ENCODE measurements at regions not wholly inside any gene's neighbourhood (a gene's known extent, or its start where the extent isn't known, plus 50 kb on each side); places are given as distances from the start of the nearest gene placed in this dataset.

GRCh38 chr7:51702673-51703072, 386.1 kb upstream of the COBL start:
- no peaks in the 10 kb centered on the region for H3K36me3 Mint-ChIP-seq
- no peak overlapping the region for H3K27ac Mint-ChIP-seq
- peaks cover 9% of the 10 kb centered on the region for H3K9me3 Mint-ChIP-seq
- ATAC-seq, result no peak
- H3K4me3 Mint-ChIP-seq, result no peak overlapping the region
- no peaks in the 10 kb centered on the region for H3K4me1 Mint-ChIP-seq
- no peaks in the 10 kb centered on the region for H3K27me3 Mint-ChIP-seq

- Mint-ChIP-seq H3K4me1 (no peaks in the 10 kb centered on the region), H3K9me3 (peaks cover 9% of the 10 kb centered on the region), H3K36me3 (no peaks in the 10 kb centered on the region), H3K27ac (no peak overlapping the region), H3K27me3 (no peaks in the 10 kb centered on the region), H3K4me3 (no peak overlapping the region)
- ATAC-seq, result no peak
Measured at GRCh38 chr7:51701935-51702334, 385.3 kb upstream of the COBL start.

- Mint-ChIP-seq H3K4me1 (no peaks in the 10 kb centered on the region), H3K27me3 (no peaks in the 10 kb centered on the region), H3K36me3 (no peaks in the 10 kb centered on the region), H3K4me3 (no peak overlapping the region), H3K9me3 (peaks cover 5% of the 10 kb centered on the region), H3K27ac (no peak overlapping the region)
- no peak for ATAC-seq
Measured at GRCh38 chr7:51700593-51701215, 384.1 kb upstream of the COBL start.

GRCh38 chr7:51693258-51693657, 376.6 kb upstream of the COBL start:
- Mint-ChIP-seq H3K9me3 (peaks cover 10% of the 10 kb centered on the region), H3K36me3 (no peaks in the 10 kb centered on the region), H3K27ac (no peak overlapping the region), H3K4me1 (no peaks in the 10 kb centered on the region), H3K4me3 (no peak overlapping the region), H3K27me3 (no peaks in the 10 kb centered on the region)
- ATAC-seq, result no peak

GRCh38 chr7:51689547-51689946, 372.9 kb upstream of the COBL start:
- H3K4me1 Mint-ChIP-seq, result no peaks in the 10 kb centered on the region
- peaks cover 18% of the 10 kb centered on the region for H3K9me3 Mint-ChIP-seq
- H3K27me3 Mint-ChIP-seq, result no peaks in the 10 kb centered on the region
- ATAC-seq, result no peak
- H3K27ac Mint-ChIP-seq, result no peak overlapping the region
- H3K4me3 Mint-ChIP-seq, result no peak overlapping the region
- no peaks in the 10 kb centered on the region for H3K36me3 Mint-ChIP-seq

- no peaks in the 10 kb centered on the region for H3K36me3 Mint-ChIP-seq
- H3K9me3 Mint-ChIP-seq, result peaks cover 15% of the 10 kb centered on the region
- ATAC-seq, result no peak
- no peaks in the 10 kb centered on the region for H3K27me3 Mint-ChIP-seq
- H3K4me1 Mint-ChIP-seq, result no peaks in the 10 kb centered on the region
- no peak overlapping the region for H3K4me3 Mint-ChIP-seq
- no peak overlapping the region for H3K27ac Mint-ChIP-seq
Measured at GRCh38 chr7:51685794-51686193, 369.2 kb upstream of the COBL start.

GRCh38 chr7:51680594-51681399, 364.2 kb upstream of the COBL start:
- Mint-ChIP-seq H3K4me3 (no peak overlapping the region), H3K27ac (no peak overlapping the region), H3K36me3 (no peaks in the 10 kb centered on the region), H3K4me1 (no peaks in the 10 kb centered on the region), H3K9me3 (peaks cover 19% of the 10 kb centered on the region), H3K27me3 (no peaks in the 10 kb centered on the region)
- ATAC-seq, result no peak

- Mint-ChIP-seq H3K9me3 (peaks cover 19% of the 10 kb centered on the region), H3K4me1 (no peaks in the 10 kb centered on the region)
- ATAC-seq, result no peak
Measured at GRCh38 chr7:51679358-51679757, 362.7 kb upstream of the COBL start.

GRCh38 chr7:51666751-51667150, 350.1 kb upstream of the COBL start:
- no peak for ATAC-seq
- Mint-ChIP-seq H3K36me3 (no peaks in the 10 kb centered on the region), H3K4me3 (no peak overlapping the region), H3K4me1 (no peaks in the 10 kb centered on the region), H3K27me3 (no peaks in the 10 kb centered on the region), H3K27ac (no peak overlapping the region), H3K9me3 (peaks cover 4% of the 10 kb centered on the region)

More at GRCh38 chr7:51679358-51679757, 362.7 kb upstream of the COBL start:
- Mint-ChIP-seq H3K36me3 (no peaks in the 10 kb centered on the region), H3K4me3 (no peak overlapping the region), H3K27ac (no peak overlapping the region), H3K27me3 (no peaks in the 10 kb centered on the region)

- Mint-ChIP-seq H3K4me1 (no peaks in the 10 kb centered on the region), H3K9me3 (peaks cover 2% of the 10 kb centered on the region), H3K36me3 (no peaks in the 10 kb centered on the region), H3K27me3 (no peaks in the 10 kb centered on the region), H3K4me3 (no peak overlapping the region), H3K27ac (no peak overlapping the region)
- no peak for ATAC-seq
Measured at GRCh38 chr7:51666266-51666665, 349.7 kb upstream of the COBL start.

- no peaks in the 10 kb centered on the region for H3K36me3 Mint-ChIP-seq
- no peaks in the 10 kb centered on the region for H3K27me3 Mint-ChIP-seq
- no peak for ATAC-seq
- no peaks in the 10 kb centered on the region for H3K9me3 Mint-ChIP-seq
- no peak overlapping the region for H3K4me3 Mint-ChIP-seq
- H3K27ac Mint-ChIP-seq, result no peak overlapping the region
- no peaks in the 10 kb centered on the region for H3K4me1 Mint-ChIP-seq
Measured at GRCh38 chr7:51665045-51665780, 348.6 kb upstream of the COBL start.

GRCh38 chr7:51660516-51660915, 343.9 kb upstream of the COBL start:
- no peaks in the 10 kb centered on the region for H3K36me3 Mint-ChIP-seq
- no peak overlapping the region for H3K27ac Mint-ChIP-seq
- no peak overlapping the region for H3K4me3 Mint-ChIP-seq
- H3K4me1 Mint-ChIP-seq, result no peaks in the 10 kb centered on the region
- H3K27me3 Mint-ChIP-seq, result no peaks in the 10 kb centered on the region
- H3K9me3 Mint-ChIP-seq, result no peaks in the 10 kb centered on the region
- ATAC-seq, result no peak

GRCh38 chr7:51658684-51659083, 342.1 kb upstream of the COBL start:
- Mint-ChIP-seq H3K4me3 (no peak overlapping the region), H3K27me3 (no peaks in the 10 kb centered on the region), H3K36me3 (no peaks in the 10 kb centered on the region), H3K9me3 (no peaks in the 10 kb centered on the region), H3K4me1 (no peaks in the 10 kb centered on the region), H3K27ac (no peak overlapping the region)
- ATAC-seq, result no peak

GRCh38 chr7:51647931-51648351, 331.3 kb upstream of the COBL start:
- H3K27me3 Mint-ChIP-seq, result no peaks in the 10 kb centered on the region
- no peak for ATAC-seq
- no peaks in the 10 kb centered on the region for H3K36me3 Mint-ChIP-seq
- peaks cover 4% of the 10 kb centered on the region for H3K9me3 Mint-ChIP-seq
- H3K27ac Mint-ChIP-seq, result no peak overlapping the region
- no peak overlapping the region for H3K4me3 Mint-ChIP-seq
- no peaks in the 10 kb centered on the region for H3K4me1 Mint-ChIP-seq

GRCh38 chr7:51647486-51647885, 330.9 kb upstream of the COBL start:
- Mint-ChIP-seq H3K27ac (no peak overlapping the region), H3K4me1 (no peaks in the 10 kb centered on the region), H3K36me3 (no peaks in the 10 kb centered on the region), H3K4me3 (no peak overlapping the region), H3K9me3 (peaks cover 4% of the 10 kb centered on the region), H3K27me3 (no peaks in the 10 kb centered on the region)
- no peak for ATAC-seq
